GM23338 (cell line): ENCODE measurements at regions not wholly inside any gene's neighbourhood (a gene's known extent, or its start where the extent isn't known, plus 50 kb on each side); places are given as distances from the start of the nearest gene placed in this dataset.
"Not testable (repeated sequence)": the region's sequence is repeated elsewhere in the genome, so short reads cannot be mapped to it uniquely, and the experiment has no call there.

Source experiments
- CREB1 ChIP-seq: fragments of 250-450 bp; sonication (Bioruptor Pico); IDR thresholded peaks from 2 replicates; pipeline ENCODE4 v1.5.0; 2020; ENCODE audit warnings: low read depth, mild to moderate bottlenecking, moderate library complexity
- ETS1 ChIP-seq: IDR thresholded peaks from 2 replicates; pipeline ENCODE4 v1.6.1; 2016; ENCODE audit warnings: antibody characterized with exemption
- EZH2 ChIP-seq: fragments of 200-600 bp; sonication (generic); IDR thresholded peaks from one replicate; pipeline ENCODE4 v1.8.0; 2017; ENCODE audit warnings: antibody characterized with exemption, mild to moderate bottlenecking, low read depth; ENCODE audit not compliant: unreplicated experiment
- EZH2phosphoT487 ChIP-seq: fragments of 200-600 bp; sonication (generic); IDR thresholded peaks from one replicate; pipeline ENCODE4 v1.8.1; 2018; ENCODE audit warnings: antibody characterized with exemption; ENCODE audit not compliant: unreplicated experiment
- JUNB ChIP-seq: IDR thresholded peaks from one replicate; pipeline ENCODE4 v1.6.1; 2016; ENCODE audit warnings: antibody characterized with exemption; ENCODE audit not compliant: unreplicated experiment
- NANOG ChIP-seq: IDR thresholded peaks from 2 replicates; pipeline ENCODE4 v1.6.1; 2016; ENCODE audit warnings: antibody characterized with exemption, borderline replicate concordance
- POLR2AphosphoS5 ChIP-seq: IDR thresholded peaks from 2 replicates; pipeline ENCODE4 v1.6.1; 2016; ENCODE audit warnings: antibody characterized with exemption, low read depth
- STAT1 ChIP-seq: IDR thresholded peaks from one replicate; pipeline ENCODE4 v1.6.1; 2016; ENCODE audit warnings: antibody characterized with exemption; ENCODE audit not compliant: unreplicated experiment
- ZNF114 ChIP-seq: fragments of 250-450 bp; sonication (Bioruptor Pico); IDR thresholded peaks from 2 replicates; pipeline ENCODE4 v1.5.0; 2020; ENCODE audit warnings: mild to moderate bottlenecking, moderate library complexity
- ZNF331 ChIP-seq: fragments of 250-450 bp; sonication (Bioruptor Pico); IDR thresholded peaks from 2 replicates; pipeline ENCODE4 v1.5.0; 2020; ENCODE audit warnings: low read depth, mild to moderate bottlenecking, moderate library complexity
- TF ChIP-seq, protein P1 (sequence below), 2 experiments: fragments of 200-600 bp in 1 of 2; sonication (generic) in 1 of 2; conservative IDR thresholded peaks; 2 replicates each; pipeline versions ENCODE4 v1.5.1 to v1.6.1; 2016 to 2017; ENCODE audit warnings: antibody characterized with exemption in 2 of 2, low read depth in 2 of 2, mild to moderate bottlenecking in 2 of 2, moderate library complexity in 1 of 2
- TF ChIP-seq, protein P2 (sequence below): IDR thresholded peaks from one replicate; pipeline ENCODE4 v1.6.1; 2018; ENCODE audit warnings: antibody characterized with exemption; ENCODE audit not compliant: unreplicated experiment
- TF ChIP-seq, protein P3 (sequence below): fragments of 250-450 bp; sonication (Bioruptor Pico); IDR thresholded peaks from 2 replicates; pipeline ENCODE4 v1.5.0; 2020; ENCODE audit warnings: mild to moderate bottlenecking, moderate library complexity

DNA sequence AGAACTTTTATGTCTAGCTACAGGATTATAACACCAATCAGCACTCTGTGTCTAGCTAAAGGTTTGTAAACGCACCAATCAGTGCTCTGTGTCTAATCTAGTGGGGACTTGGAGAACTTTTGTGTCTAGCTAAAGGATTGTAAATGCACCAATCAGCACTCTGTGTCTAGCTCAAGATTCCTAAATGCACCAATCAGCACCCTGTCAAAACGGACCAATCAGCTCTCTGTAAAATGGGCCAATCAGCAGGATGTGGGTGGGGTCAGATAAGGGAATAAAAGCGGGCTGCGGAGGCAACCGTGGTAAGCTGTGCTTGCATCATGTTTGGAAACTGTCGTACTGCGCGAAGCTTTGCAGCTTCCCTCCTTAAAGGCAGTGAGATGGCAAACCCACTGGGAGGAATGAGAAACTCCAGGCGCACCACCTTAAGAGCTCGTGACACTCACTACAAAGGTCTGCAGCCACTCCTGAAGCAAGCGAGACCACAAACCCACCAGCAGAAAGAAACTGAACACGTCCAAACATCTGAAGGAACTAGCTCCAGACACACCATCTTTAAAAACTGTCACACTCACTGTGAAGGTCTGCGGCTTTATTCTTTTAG is 112.1 kb upstream of the DUSP22 start:
- TF ChIP-seq, protein P1, sequence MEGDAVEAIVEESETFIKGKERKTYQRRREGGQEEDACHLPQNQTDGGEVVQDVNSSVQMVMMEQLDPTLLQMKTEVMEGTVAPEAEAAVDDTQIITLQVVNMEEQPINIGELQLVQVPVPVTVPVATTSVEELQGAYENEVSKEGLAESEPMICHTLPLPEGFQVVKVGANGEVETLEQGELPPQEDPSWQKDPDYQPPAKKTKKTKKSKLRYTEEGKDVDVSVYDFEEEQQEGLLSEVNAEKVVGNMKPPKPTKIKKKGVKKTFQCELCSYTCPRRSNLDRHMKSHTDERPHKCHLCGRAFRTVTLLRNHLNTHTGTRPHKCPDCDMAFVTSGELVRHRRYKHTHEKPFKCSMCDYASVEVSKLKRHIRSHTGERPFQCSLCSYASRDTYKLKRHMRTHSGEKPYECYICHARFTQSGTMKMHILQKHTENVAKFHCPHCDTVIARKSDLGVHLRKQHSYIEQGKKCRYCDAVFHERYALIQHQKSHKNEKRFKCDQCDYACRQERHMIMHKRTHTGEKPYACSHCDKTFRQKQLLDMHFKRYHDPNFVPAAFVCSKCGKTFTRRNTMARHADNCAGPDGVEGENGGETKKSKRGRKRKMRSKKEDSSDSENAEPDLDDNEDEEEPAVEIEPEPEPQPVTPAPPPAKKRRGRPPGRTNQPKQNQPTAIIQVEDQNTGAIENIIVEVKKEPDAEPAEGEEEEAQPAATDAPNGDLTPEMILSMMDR (conservative IDR thresholded peaks at IDR 0.05; ENCODE audit: low read depth in 2 of 2) = not testable (repeated sequence)
- TF ChIP-seq EZH2; POLR2AphosphoS5; EZH2phosphoT487; CREB1; JUNB; NANOG; ZNF331 (CRISPR knock-in tag); ETS1; ZNF114 (CRISPR knock-in tag); STAT1: not testable (repeated sequence)
- TF ChIP-seq, protein P2, sequence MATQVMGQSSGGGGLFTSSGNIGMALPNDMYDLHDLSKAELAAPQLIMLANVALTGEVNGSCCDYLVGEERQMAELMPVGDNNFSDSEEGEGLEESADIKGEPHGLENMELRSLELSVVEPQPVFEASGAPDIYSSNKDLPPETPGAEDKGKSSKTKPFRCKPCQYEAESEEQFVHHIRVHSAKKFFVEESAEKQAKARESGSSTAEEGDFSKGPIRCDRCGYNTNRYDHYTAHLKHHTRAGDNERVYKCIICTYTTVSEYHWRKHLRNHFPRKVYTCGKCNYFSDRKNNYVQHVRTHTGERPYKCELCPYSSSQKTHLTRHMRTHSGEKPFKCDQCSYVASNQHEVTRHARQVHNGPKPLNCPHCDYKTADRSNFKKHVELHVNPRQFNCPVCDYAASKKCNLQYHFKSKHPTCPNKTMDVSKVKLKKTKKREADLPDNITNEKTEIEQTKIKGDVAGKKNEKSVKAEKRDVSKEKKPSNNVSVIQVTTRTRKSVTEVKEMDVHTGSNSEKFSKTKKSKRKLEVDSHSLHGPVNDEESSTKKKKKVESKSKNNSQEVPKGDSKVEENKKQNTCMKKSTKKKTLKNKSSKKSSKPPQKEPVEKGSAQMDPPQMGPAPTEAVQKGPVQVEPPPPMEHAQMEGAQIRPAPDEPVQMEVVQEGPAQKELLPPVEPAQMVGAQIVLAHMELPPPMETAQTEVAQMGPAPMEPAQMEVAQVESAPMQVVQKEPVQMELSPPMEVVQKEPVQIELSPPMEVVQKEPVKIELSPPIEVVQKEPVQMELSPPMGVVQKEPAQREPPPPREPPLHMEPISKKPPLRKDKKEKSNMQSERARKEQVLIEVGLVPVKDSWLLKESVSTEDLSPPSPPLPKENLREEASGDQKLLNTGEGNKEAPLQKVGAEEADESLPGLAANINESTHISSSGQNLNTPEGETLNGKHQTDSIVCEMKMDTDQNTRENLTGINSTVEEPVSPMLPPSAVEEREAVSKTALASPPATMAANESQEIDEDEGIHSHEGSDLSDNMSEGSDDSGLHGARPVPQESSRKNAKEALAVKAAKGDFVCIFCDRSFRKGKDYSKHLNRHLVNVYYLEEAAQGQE = not testable (repeated sequence)
- TF ChIP-seq, protein P3, sequence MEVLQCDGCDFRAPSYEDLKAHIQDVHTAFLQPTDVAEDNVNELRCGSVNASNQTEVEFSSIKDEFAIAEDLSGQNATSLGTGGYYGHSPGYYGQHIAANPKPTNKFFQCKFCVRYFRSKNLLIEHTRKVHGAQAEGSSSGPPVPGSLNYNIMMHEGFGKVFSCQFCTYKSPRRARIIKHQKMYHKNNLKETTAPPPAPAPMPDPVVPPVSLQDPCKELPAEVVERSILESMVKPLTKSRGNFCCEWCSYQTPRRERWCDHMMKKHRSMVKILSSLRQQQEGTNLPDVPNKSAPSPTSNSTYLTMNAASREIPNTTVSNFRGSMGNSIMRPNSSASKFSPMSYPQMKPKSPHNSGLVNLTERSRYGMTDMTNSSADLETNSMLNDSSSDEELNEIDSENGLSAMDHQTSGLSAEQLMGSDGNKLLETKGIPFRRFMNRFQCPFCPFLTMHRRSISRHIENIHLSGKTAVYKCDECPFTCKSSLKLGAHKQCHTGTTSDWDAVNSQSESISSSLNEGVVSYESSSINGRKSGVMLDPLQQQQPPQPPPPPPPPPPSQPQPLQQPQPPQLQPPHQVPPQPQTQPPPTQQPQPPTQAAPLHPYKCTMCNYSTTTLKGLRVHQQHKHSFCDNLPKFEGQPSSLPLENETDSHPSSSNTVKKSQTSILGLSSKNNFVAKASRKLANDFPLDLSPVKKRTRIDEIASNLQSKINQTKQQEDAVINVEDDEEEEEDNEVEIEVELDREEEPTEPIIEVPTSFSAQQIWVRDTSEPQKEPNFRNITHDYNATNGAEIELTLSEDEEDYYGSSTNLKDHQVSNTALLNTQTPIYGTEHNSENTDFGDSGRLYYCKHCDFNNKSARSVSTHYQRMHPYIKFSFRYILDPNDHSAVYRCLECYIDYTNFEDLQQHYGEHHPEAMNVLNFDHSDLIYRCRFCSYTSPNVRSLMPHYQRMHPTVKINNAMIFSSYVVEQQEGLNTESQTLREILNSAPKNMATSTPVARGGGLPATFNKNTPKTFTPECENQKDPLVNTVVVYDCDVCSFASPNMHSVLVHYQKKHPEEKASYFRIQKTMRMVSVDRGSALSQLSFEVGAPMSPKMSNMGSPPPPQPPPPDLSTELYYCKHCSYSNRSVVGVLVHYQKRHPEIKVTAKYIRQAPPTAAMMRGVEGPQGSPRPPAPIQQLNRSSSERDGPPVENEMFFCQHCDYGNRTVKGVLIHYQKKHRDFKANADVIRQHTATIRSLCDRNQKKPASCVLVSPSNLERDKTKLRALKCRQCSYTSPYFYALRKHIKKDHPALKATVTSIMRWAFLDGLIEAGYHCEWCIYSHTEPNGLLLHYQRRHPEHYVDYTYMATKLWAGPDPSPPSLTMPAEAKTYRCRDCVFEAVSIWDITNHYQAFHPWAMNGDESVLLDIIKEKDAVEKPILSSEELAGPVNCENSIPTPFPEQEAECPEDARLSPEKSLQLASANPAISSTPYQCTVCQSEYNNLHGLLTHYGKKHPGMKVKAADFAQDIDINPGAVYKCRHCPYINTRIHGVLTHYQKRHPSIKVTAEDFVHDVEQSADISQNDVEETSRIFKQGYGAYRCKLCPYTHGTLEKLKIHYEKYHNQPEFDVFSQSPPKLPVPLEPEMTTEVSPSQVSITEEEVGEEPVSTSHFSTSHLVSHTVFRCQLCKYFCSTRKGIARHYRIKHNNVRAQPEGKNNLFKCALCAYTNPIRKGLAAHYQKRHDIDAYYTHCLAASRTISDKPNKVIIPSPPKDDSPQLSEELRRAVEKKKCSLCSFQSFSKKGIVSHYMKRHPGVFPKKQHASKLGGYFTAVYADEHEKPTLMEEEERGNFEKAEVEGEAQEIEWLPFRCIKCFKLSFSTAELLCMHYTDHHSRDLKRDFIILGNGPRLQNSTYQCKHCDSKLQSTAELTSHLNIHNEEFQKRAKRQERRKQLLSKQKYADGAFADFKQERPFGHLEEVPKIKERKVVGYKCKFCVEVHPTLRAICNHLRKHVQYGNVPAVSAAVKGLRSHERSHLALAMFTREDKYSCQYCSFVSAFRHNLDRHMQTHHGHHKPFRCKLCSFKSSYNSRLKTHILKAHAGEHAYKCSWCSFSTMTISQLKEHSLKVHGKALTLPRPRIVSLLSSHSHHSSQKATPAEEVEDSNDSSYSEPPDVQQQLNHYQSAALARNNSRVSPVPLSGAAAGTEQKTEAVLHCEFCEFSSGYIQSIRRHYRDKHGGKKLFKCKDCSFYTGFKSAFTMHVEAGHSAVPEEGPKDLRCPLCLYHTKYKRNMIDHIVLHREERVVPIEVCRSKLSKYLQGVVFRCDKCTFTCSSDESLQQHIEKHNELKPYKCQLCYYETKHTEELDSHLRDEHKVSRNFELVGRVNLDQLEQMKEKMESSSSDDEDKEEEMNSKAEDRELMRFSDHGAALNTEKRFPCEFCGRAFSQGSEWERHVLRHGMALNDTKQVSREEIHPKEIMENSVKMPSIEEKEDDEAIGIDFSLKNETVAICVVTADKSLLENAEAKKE (CRISPR knock-in tag) = not testable (repeated sequence)
